Smooth muscle cell (in vitro differentiated cells): ENCODE measurements at regions not wholly inside any gene's neighbourhood (a gene's known extent, or its start where the extent isn't known, plus 50 kb on each side); places are given as distances from the start of the nearest gene placed in this dataset.
"Not testable (repeated sequence)": the region's sequence is repeated elsewhere in the genome, so short reads cannot be mapped to it uniquely, and the experiment has no call there.

Experiments used
- DNase-seq: peaks from one replicate; lab custom pipeline; 2025; ENCODE audit not compliant: unreplicated experiment; lab: John Stamatoyannopoulos, UW
- H2AFZ ChIP-seq: fragments of 200-600 bp; sonication (generic); 2 replicates; pipeline ENCODE4 v1.6.0; 2016; ENCODE audit warnings: antibody characterized with exemption, low read depth, mild to moderate bottlenecking
- H3F3A ChIP-seq: fragments of 200-600 bp; sonication (generic); 2 replicates; pipeline ENCODE4 v1.6.0; 2017; ENCODE audit warnings: antibody characterized with exemption, low read depth
- H3K27ac ChIP-seq: fragments of 200-600 bp; sonication (generic); 2 replicates; pipeline ENCODE4 v1.5.1; 2016; ENCODE audit warnings: low read depth, mild to moderate bottlenecking
- H3K27me3 ChIP-seq: fragments of 200-600 bp; sonication (generic); 2 replicates; pipeline ENCODE4 v1.6.1; 2016; ENCODE audit warnings: low read depth, mild to moderate bottlenecking
- H3K36me3 ChIP-seq: fragments of 200-600 bp; sonication (generic); 2 replicates; pipeline ENCODE4 v1.5.1; 2016; ENCODE audit warnings: low read depth
- H3K4me1 ChIP-seq: fragments of 200-600 bp; sonication (generic); 2 replicates; pipeline ENCODE4 v1.5.1; 2016; ENCODE audit warnings: low read depth
- H3K4me2 ChIP-seq: fragments of 200-600 bp; sonication (generic); 2 replicates; pipeline ENCODE4 v1.6.0; 2016; ENCODE audit warnings: mild to moderate bottlenecking
- H3K4me3 ChIP-seq: fragments of 200-600 bp; sonication (generic); 2 replicates; pipeline ENCODE4 v1.5.1; 2016; ENCODE audit warnings: mild to moderate bottlenecking
- H3K79me2 ChIP-seq: fragments of 200-600 bp; sonication (generic); 2 replicates; pipeline ENCODE4 v1.6.0; 2016; ENCODE audit warnings: low read depth, mild to moderate bottlenecking
- H3K9ac ChIP-seq: fragments of 200-600 bp; sonication (generic); 2 replicates; pipeline ENCODE4 v1.6.0; 2016; ENCODE audit warnings: low read depth
- H3K9me3 ChIP-seq: fragments of 200-600 bp; sonication (generic); replicated peaks from 2 replicates; pipeline ENCODE4 v1.5.1; 2016; ENCODE audit warnings: low read depth
- H4K20me1 ChIP-seq: fragments of 200-600 bp; sonication (generic); 2 replicates; pipeline ENCODE4 v1.6.0; 2016; ENCODE audit warnings: low read depth
- WGBS: methylation state at CpG from one replicate; pipeline ENCODE4 v1.1.7; 2016; ENCODE audit warnings: low lambda C conversion rate; 5-methylcytosine and 5-hydroxymethylcytosine counted together
- TF ChIP-seq, protein P1 (sequence below): fragments of 200-600 bp; sonication (generic); IDR thresholded peaks from 2 replicates; pipeline ENCODE4 v1.5.1; 2017; ENCODE audit warnings: borderline replicate concordance, mild to moderate bottlenecking, antibody characterized with exemption; ENCODE audit not compliant: insufficient read depth, poor library complexity, severe bottlenecking

DNA sequence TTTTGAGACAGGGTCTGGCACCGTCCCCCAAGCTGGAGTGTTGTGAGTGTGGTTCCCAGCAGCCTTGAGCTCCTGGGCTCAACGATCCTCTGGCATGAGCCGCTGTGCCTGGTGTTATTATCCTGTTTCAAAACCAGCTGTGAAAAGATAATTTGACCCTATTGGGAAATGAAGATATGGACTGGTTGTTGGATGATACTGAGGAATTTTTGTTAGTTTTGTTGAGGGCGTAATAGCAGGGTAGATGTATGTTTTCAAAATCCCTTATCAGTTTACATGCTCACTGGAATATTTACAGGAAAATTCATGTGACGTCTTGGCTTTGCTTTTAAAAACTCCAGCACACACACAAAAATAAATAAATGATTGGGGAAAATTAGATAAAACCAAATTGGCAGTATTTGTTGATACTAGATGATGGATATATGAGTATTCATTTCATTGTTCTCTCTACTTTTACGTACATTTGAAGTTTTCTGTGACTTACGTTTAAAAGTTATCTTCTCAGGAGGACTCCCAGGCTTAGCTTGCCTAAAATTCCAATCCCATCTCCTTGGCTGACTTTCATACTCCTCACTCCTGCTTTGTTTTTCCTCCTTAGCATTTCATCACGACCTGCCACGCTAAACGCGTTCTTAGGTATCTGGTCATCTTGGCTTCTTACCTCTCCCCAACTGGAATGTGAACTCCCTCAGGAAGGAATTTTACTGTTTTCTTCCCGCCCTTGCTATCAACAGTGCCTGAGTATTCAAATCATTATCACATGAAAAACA is 56.8 kb upstream of the TFRC start:
- DNase-seq, result no peak
- Histone ChIP-seq H2AFZ (peak overlapping the region; percentile 55), H3K4me1 (no peaks in the 10 kb centered on the region), H3K4me3 (no peak overlapping the region), H3F3A (peaks cover 11% of the 10 kb centered on the region), H3K9ac (no peak overlapping the region), H3K27ac (peak overlapping the region; percentile 61), H3K4me2 (peak overlapping the region; percentile 50), H4K20me1 (no peaks in the 10 kb centered on the region), H3K27me3 (no peaks in the 10 kb centered on the region), H3K9me3 (no peaks in the 10 kb centered on the region), H3K79me2 (no peaks in the 10 kb centered on the region), H3K36me3 (no peaks in the 10 kb centered on the region)
- TF ChIP-seq, protein P1, sequence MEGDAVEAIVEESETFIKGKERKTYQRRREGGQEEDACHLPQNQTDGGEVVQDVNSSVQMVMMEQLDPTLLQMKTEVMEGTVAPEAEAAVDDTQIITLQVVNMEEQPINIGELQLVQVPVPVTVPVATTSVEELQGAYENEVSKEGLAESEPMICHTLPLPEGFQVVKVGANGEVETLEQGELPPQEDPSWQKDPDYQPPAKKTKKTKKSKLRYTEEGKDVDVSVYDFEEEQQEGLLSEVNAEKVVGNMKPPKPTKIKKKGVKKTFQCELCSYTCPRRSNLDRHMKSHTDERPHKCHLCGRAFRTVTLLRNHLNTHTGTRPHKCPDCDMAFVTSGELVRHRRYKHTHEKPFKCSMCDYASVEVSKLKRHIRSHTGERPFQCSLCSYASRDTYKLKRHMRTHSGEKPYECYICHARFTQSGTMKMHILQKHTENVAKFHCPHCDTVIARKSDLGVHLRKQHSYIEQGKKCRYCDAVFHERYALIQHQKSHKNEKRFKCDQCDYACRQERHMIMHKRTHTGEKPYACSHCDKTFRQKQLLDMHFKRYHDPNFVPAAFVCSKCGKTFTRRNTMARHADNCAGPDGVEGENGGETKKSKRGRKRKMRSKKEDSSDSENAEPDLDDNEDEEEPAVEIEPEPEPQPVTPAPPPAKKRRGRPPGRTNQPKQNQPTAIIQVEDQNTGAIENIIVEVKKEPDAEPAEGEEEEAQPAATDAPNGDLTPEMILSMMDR, result no peak
- WGBS, result 17% methylated on average over 12 of the region's 12 CpGs

DNA sequence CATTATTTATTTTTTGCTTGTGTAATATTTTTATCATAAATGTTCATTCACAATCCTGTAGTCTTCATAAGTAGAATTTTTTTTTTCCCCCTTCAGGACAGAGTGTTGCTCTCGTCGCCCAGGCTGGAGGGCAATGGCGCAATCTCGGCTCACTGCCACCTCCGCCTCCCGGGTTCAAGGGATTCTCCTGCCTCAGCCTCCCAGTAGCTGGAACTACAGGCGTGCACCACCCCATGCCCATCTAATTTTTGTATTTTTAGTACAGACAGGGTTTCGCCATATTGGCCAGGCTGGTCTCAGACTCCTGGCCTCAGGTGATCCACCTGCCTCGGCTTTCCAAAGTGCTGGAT is 54.7 kb upstream of the TFRC start:
- H2AFZ ChIP-seq, H3K4me1 ChIP-seq, DNase-seq, H3K9me3 ChIP-seq, H3K36me3 ChIP-seq, H3K79me2 ChIP-seq, H3K9ac ChIP-seq, H3K4me2 ChIP-seq, H4K20me1 ChIP-seq, H3K4me3 ChIP-seq, H3K27me3 ChIP-seq: not testable (repeated sequence)
- 96% methylated on average over 9 of the region's 9 CpGs for WGBS
- H3F3A ChIP-seq, result peaks cover 11% of the 10 kb centered on the region
- H3K27ac ChIP-seq, result peak overlapping the region; percentile 75

DNA sequence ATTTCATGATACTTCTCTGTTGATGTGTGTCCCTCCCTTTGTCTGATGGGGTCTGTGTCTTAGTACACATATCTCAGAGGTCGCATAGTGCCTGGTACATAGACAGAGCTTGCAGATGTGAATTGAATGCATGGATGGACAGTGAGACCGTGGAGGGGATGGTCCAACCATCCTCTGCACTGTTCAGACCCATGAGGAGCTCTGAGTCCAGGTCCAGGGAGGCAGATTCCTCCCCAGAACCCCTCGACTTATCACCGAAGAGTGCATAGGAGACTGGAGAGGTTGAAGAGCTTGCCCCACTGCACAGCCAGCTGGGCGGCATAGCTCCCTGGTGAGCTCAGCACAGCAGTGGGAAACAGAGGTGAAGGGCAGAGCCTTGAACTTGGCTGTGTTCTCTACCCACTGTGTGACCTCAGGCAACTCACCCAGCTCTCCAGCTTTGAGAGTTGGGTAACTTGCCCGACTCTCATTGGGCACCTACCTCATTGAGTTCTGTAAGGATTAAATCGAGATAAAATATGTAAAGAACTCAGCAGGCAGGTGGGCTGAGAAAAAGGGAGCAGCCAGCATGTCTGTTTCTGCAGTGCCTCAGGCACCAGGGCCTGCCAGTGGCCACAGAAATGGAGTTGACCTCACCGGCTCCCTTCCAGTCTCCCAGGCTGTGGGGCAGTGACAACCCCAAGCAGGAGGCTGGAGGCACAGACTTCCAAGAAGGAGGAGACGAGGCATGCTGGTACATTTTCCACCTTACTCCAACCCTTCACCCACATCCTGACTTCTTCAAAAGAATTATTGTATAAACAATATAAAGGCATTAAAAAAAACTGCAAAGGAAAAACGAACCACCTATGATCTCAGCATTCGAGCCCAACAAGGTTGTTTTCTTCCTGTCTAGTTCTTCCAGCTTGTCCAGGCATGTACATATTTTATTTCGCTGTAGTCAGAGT is 54.1 kb upstream of the TFRC start:
- Histone ChIP-seq H3F3A (peaks cover 11% of the 10 kb centered on the region), H3K79me2 (no peaks in the 10 kb centered on the region), H3K27ac (peak overlapping the region; percentile 75), H2AFZ (no peak overlapping the region), H3K4me3 (no peak overlapping the region), H3K36me3 (no peaks in the 10 kb centered on the region), H3K4me1 (no peaks in the 10 kb centered on the region), H3K9me3 (no peaks in the 10 kb centered on the region), H3K27me3 (no peaks in the 10 kb centered on the region), H3K9ac (no peak overlapping the region), H4K20me1 (no peaks in the 10 kb centered on the region), H3K4me2 (no peak overlapping the region)
- DNase-seq, result no peak
- WGBS, result 64% methylated on average over 12 of the region's 12 CpGs
- TF ChIP-seq, protein P1, result no peak

DNA sequence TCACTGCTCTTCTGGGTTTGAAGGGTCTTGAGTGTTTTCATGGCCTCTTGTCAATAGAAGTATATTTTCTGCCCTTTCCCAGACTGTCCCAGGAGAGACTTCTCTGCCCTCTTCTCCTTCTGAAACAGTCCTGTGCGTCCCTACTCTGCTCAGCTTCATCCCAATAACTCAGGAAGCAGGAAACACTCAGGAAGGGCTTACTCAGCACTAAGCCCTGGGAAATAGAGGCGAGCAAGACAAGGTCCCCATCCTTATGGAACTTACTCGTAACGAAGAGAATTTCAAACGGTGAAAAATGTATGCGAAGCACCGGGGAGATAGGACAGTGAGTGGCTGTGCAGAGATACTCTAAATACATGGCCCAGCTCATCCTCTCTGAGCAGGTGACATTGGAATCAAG is 52.8 kb upstream of the TFRC start:
- no peak for DNase-seq
- Histone ChIP-seq H3K36me3 (no peaks in the 10 kb centered on the region), H3K9ac (no peak overlapping the region), H3K79me2 (no peaks in the 10 kb centered on the region), H3K4me3 (no peak overlapping the region), H3K4me1 (no peaks in the 10 kb centered on the region), H3K4me2 (no peak overlapping the region), H4K20me1 (no peaks in the 10 kb centered on the region), H3K9me3 (no peaks in the 10 kb centered on the region), H3K27me3 (no peaks in the 10 kb centered on the region), H3F3A (peaks cover 11% of the 10 kb centered on the region), H3K27ac (no peak overlapping the region), H2AFZ (no peak overlapping the region)
- WGBS, result 92% methylated on average over 7 of the region's 7 CpGs
- TF ChIP-seq, protein P1, result no peak

DNA sequence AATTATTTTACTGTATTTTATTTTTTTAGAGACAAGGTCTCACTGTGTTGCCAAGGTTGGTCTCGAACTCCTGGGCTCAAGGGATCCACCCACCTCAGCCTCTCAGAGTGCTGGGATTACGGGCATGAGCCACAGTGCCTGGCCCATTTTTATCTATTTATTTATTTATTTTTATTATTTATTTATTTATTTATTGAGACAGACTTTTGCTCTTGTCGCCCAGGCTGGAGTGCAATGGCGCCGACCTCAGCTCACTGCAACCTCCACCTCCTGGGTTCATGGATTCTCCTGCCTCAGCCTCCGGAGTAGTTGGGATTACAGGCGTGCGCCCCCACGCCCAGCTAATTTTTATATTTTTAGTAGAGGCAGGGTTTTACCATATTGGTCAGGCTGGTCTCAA is 52.0 kb upstream of the TFRC start:
- not testable (repeated sequence) for H3K27me3 ChIP-seq, H3K4me2 ChIP-seq, H4K20me1 ChIP-seq, H3F3A ChIP-seq, H2AFZ ChIP-seq, H3K9me3 ChIP-seq, H3K4me3 ChIP-seq, H3K9ac ChIP-seq, DNase-seq, H3K27ac ChIP-seq, H3K4me1 ChIP-seq, H3K36me3 ChIP-seq, H3K79me2 ChIP-seq
- 98% methylated on average over 9 of the region's 9 CpGs for WGBS
